IPS-20b (cell line): ENCODE measurements at regions not wholly inside any gene's neighbourhood (a gene's known extent, or its start where the extent isn't known, plus 50 kb on each side); places are given as distances from the start of the nearest gene placed in this dataset.

Experiments
- H3K27ac ChIP-seq: one replicate; pipeline ENCODE4 v1.5.1; 2013; ENCODE audit warnings: low read length
- H3K27me3 ChIP-seq: 2 replicates; pipeline ENCODE4 v1.6.1; 2013; ENCODE audit warnings: mild to moderate bottlenecking, low read length, inconsistent platforms; ENCODE audit not compliant: insufficient read depth
- H3K36me3 ChIP-seq: 2 replicates; pipeline ENCODE4 v1.6.1; 2013; ENCODE audit warnings: low read depth, mild to moderate bottlenecking, inconsistent platforms, low read length, moderate library complexity; ENCODE audit not compliant: insufficient read depth
- H3K4me1 ChIP-seq: 2 replicates; pipeline ENCODE4 v1.6.1; 2013; ENCODE audit warnings: mild to moderate bottlenecking, control low read depth, inconsistent platforms, low read length, moderate library complexity; ENCODE audit not compliant: insufficient read depth
- H3K4me3 ChIP-seq: 2 replicates; pipeline ENCODE4 v1.5.1; 2013; ENCODE audit warnings: mild to moderate bottlenecking, low read length, inconsistent platforms
- H3K9ac ChIP-seq: 2 replicates; pipeline ENCODE4 v1.6.1; 2013; ENCODE audit warnings: low read depth, mild to moderate bottlenecking, inconsistent platforms, low read length, moderate library complexity
- H3K9me3 ChIP-seq: 2 replicates; pipeline ENCODE4 v1.6.1; 2013; ENCODE audit warnings: mild to moderate bottlenecking, low read depth, low read length, inconsistent platforms; ENCODE audit not compliant: insufficient read depth

GRCh38 chr12:19021646-19022045 lies 107.9 kb upstream of the PLEKHA5 start:
- Histone ChIP-seq H3K9ac (no peak overlapping the region), H3K27ac (no peak overlapping the region), H3K27me3 (no peaks in the 10 kb centered on the region), H3K36me3 (no peaks in the 10 kb centered on the region), H3K4me1 (peaks cover 6% of the 10 kb centered on the region; the same call in 1 of the 2 replicates), H3K9me3 (no peaks in the 10 kb centered on the region), H3K4me3 (no peak overlapping the region)

- Histone ChIP-seq H3K36me3 (no peaks in the 10 kb centered on the region), H3K4me3 (peak overlapping the region; percentile 16; the same call in 1 of the 2 replicates), H3K9ac (no peak overlapping the region), H3K9me3 (no peaks in the 10 kb centered on the region), H3K27me3 (no peaks in the 10 kb centered on the region), H3K27ac (no peak overlapping the region), H3K4me1 (peaks cover 13% of the 10 kb centered on the region; the same call in 1 of the 2 replicates)
These were observed 104.0 kb upstream of the PLEKHA5 start for GRCh38 chr12:19025582-19025981.

GRCh38 chr12:19026034-19026433 lies 103.5 kb upstream of the PLEKHA5 start:
- Histone ChIP-seq H3K9me3 (no peaks in the 10 kb centered on the region), H3K27me3 (no peaks in the 10 kb centered on the region), H3K4me3 (no peak overlapping the region), H3K4me1 (peaks cover 13% of the 10 kb centered on the region; the same call in 1 of the 2 replicates), H3K9ac (no peak overlapping the region), H3K36me3 (no peaks in the 10 kb centered on the region), H3K27ac (no peak overlapping the region)

GRCh38 chr12:19026614-19027488 lies 102.7 kb upstream of the PLEKHA5 start:
- Histone ChIP-seq H3K9me3 (peaks cover 5% of the 10 kb centered on the region; the same call in 1 of the 2 replicates), H3K4me1 (peaks cover 13% of the 10 kb centered on the region; the same call in 1 of the 2 replicates), H3K27me3 (no peaks in the 10 kb centered on the region), H3K9ac (no peak overlapping the region), H3K27ac (no peak overlapping the region), H3K36me3 (no peaks in the 10 kb centered on the region), H3K4me3 (no peak overlapping the region)

GRCh38 chr12:19030180-19030579 lies 99.4 kb upstream of the PLEKHA5 start:
- Histone ChIP-seq H3K9ac (no peak overlapping the region), H3K27me3 (no peaks in the 10 kb centered on the region), H3K27ac (no peak overlapping the region), H3K36me3 (no peaks in the 10 kb centered on the region), H3K4me3 (no peak overlapping the region), H3K9me3 (peaks cover 22% of the 10 kb centered on the region), H3K4me1 (peaks cover 13% of the 10 kb centered on the region; the same call in 1 of the 2 replicates)

- Histone ChIP-seq H3K9me3 (peaks cover 22% of the 10 kb centered on the region), H3K4me3 (no peak overlapping the region), H3K27ac (no peak overlapping the region), H3K9ac (no peak overlapping the region), H3K27me3 (no peaks in the 10 kb centered on the region), H3K36me3 (no peaks in the 10 kb centered on the region), H3K4me1 (peaks cover 13% of the 10 kb centered on the region; the same call in 1 of the 2 replicates)
These were observed 98.9 kb upstream of the PLEKHA5 start for GRCh38 chr12:19030603-19031002.

GRCh38 chr12:19031032-19031431 lies 98.5 kb upstream of the PLEKHA5 start:
- Histone ChIP-seq H3K27ac (no peak overlapping the region), H3K36me3 (no peaks in the 10 kb centered on the region), H3K9me3 (peaks cover 22% of the 10 kb centered on the region), H3K9ac (no peak overlapping the region), H3K4me1 (peaks cover 13% of the 10 kb centered on the region; the same call in 1 of the 2 replicates), H3K27me3 (no peaks in the 10 kb centered on the region), H3K4me3 (no peak overlapping the region)

- Histone ChIP-seq H3K4me3 (no peak overlapping the region), H3K4me1 (no peaks in the 10 kb centered on the region), H3K27ac (no peak overlapping the region), H3K9ac (no peak overlapping the region), H3K36me3 (no peaks in the 10 kb centered on the region), H3K9me3 (peaks cover 22% of the 10 kb centered on the region), H3K27me3 (no peaks in the 10 kb centered on the region)
These were observed 96.7 kb upstream of the PLEKHA5 start for GRCh38 chr12:19032826-19033225.

GRCh38 chr12:19033244-19033643 lies 96.3 kb upstream of the PLEKHA5 start:
- no peaks in the 10 kb centered on the region for H3K4me1 ChIP-seq
- peaks cover 22% of the 10 kb centered on the region for H3K9me3 ChIP-seq
- H3K27ac ChIP-seq = no peak overlapping the region
- no peak overlapping the region for H3K4me3 ChIP-seq
- no peak overlapping the region for H3K9ac ChIP-seq
- H3K27me3 ChIP-seq = no peaks in the 10 kb centered on the region
- no peaks in the 10 kb centered on the region for H3K36me3 ChIP-seq

GRCh38 chr12:19034937-19035336 lies 94.6 kb upstream of the PLEKHA5 start:
- Histone ChIP-seq H3K4me1 (no peaks in the 10 kb centered on the region), H3K27me3 (no peaks in the 10 kb centered on the region), H3K9ac (no peak overlapping the region), H3K4me3 (no peak overlapping the region), H3K36me3 (no peaks in the 10 kb centered on the region), H3K9me3 (peaks cover 22% of the 10 kb centered on the region), H3K27ac (no peak overlapping the region)

GRCh38 chr12:19035536-19035935 lies 94.0 kb upstream of the PLEKHA5 start:
- Histone ChIP-seq H3K9me3 (peaks cover 22% of the 10 kb centered on the region), H3K4me1 (no peaks in the 10 kb centered on the region), H3K36me3 (no peaks in the 10 kb centered on the region), H3K27me3 (no peaks in the 10 kb centered on the region), H3K4me3 (no peak overlapping the region), H3K27ac (no peak overlapping the region), H3K9ac (no peak overlapping the region)

GRCh38 chr12:19036673-19037357 lies 92.7 kb upstream of the PLEKHA5 start:
- no peak overlapping the region for H3K27ac ChIP-seq
- no peak overlapping the region for H3K9ac ChIP-seq
- no peaks in the 10 kb centered on the region for H3K27me3 ChIP-seq
- no peaks in the 10 kb centered on the region for H3K4me1 ChIP-seq
- H3K36me3 ChIP-seq = no peaks in the 10 kb centered on the region
- peaks cover 18% of the 10 kb centered on the region for H3K9me3 ChIP-seq
- no peak overlapping the region for H3K4me3 ChIP-seq
